ENCODE measurements at regions not wholly inside any gene's neighbourhood (a gene's known extent, or its start where the extent isn't known, plus 50 kb on each side); places are given as distances from the start of the nearest gene placed in this dataset.

DNA sequence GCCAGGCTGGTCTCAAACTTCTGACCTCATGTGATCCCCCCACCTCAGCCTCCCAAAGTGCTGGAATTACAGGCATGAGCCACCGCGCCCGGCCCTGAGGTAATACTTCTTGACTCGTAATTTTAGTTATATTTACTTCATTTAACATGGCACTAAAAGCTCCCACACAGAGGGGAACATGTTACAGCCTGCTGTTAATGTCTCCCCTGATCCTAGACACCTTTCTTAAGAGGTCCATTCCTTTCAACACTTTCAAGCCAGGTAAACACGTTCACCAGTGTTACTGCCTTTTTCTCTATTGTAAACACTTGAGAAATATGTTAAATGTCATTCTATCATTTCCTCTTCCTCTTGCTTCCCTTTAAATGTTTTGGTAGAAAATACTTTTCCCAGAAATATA, 161.4 kb downstream of the METTL4 start:
- intact Hi-C loops (cut with DNase I), result no loop called here
- no peak for DNase-seq (ENCODE audit: missing footprints)
- no peak for ATAC-seq

DNA sequence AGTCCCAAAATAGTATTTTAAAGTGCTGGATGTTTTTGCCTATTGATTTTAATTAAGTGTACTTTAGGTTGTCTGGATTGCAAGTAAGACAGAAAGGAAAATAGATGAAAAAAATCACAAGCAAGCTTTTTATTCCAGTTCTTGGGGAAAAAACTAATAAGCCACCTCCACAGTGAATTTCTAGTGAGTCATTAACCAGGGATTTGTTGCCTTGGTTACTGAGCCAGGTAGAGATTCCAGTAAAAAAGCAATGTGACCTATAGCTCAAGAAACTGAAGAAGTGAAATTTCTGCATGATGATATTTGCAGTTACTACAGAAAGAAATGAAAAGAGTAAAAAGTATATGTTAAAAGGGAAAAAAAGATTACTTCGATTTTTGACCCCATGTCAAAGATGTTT, 160.6 kb downstream of the METTL4 start:
- ATAC-seq, result no peak
- intact Hi-C loops (cut with DNase I), result no loop called here
- no peak for DNase-seq (ENCODE audit: missing footprints)

DNA sequence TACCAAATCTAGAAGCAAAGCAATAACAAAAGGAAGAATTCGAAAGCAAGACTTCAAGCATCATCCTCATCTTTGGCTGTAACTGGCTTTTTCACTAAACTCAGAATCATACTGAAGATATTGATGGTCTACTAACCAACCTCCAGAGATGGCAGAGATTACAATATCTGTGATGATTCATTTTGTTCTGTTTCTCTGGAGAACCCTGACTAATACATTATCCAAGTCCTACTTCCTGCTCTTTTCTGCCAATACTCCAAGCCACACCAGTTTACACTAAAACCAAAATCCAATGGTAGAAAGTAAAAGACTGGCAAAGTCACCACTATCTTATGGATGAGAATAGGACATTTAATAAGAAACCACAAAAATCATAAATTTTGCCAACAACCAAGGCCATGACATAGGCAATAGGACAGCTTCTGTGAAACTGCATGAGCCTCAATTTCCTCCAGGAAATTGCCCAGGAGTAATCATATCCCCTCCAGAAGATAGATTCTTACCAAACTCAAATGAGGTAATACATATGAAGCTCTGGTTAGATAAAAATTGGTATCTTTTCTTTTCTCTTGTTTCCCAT, 159.8 kb downstream of the METTL4 start:
- intact Hi-C loops (cut with DNase I), result no loop called here
- DNase-seq (ENCODE audit: missing footprints) (no peak), ATAC-seq (no peak)

DNA sequence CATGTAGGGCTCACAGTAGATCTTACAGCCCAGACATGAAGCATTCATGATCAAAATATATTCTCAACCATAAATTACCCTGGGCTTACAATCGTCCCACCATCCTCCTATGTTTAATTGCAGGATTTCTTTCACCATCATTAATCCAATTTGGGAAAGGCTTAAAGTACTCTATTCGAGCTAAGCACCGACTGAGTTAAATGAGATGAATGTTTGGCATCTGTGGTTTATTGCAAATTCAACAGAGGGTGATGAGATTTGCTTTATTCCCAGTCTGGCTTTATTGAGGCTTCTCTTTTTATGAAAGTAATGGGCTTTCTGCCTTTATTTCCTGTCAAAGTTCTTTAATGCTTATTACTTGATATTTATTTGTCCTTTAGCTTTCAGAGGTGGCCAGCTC, 159.0 kb downstream of the METTL4 start:
- no peak for ATAC-seq
- intact Hi-C loops (cut with DNase I), result no loop called here
- DNase-seq (ENCODE audit: missing footprints), result no peak

DNA sequence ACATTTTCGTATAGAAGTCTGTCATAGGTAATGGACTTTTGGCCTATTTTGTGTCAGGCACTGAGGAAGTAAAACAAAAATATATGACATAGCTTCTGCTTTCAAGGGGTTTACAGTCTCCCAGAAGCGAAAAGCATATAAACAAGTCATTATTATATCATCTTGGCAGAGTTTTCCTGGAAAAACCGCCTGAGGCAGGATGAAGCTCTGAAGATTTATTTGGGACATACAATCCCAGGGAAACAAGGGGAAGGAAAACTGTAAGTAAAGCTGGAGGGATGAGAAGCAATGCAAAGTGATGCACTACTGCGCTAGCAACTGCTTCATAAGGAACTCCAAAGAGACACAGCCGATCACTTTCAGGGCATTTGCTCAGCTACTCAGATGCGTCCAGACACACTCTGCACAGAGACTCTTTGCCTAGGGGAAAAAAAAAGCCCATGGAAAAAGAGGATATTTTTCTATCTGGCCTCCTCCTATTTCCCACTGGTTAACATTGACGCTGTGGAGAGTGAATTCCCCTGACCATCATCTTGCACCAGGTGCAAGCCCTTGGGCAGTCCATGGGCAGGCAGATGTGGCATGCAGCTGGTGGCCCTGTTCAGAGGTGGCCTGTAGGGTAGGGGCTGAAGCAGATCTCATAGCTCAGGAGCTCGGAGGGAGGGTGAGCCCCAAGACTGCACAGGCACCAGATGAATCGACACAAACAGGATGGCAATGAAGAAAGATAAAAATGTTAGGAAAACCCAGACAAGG, 158.1 kb downstream of the METTL4 start:
- DNase-seq (ENCODE audit: missing footprints), result no peak
- intact Hi-C loops (cut with DNase I), result no loop called here
- no peak for ATAC-seq

DNA sequence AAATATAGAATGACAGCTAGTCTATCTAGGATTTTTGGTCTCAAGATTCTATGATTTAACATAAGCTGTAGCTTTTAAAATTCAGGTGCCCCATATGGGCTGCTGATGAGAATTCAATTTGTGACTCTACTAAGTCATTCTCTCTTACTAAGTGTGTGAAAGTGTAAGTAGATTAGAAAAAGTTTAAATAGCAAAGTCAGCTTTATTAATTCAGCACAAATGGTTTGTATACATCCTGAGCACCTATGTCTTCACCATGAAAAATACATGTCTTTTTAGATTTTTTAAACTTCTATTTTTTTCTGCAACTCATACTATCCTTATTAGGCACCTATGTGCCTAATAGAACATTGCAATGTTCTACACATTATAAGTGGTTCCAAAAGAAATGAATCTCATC, 157.1 kb downstream of the METTL4 start:
- no peak for ATAC-seq
- DNase-seq (ENCODE audit: missing footprints), result no peak
- intact Hi-C loops (cut with DNase I), result no loop called here

DNA sequence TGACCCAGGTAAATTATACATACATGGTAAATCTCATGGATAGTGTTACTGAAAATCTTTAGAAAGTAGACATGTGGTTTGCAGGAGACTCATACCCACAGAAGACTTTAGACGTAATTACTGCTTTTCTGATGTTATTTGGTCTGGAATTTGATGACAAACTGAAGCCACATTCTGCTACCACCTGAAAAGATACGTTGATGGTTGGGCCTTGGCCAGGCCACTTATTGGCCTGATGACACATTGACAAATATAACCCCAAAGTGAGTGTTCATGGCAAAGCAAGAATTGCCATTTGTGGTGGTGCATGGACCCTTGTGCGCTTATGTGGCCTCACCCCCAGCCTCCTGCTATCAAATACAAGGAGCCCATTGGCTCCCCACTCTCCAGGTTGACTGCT, 155.6 kb downstream of the METTL4 start:
- intact Hi-C loops (cut with DNase I), result no loop called here
- DNase-seq (ENCODE audit: missing footprints), result no peak
- ATAC-seq, result no peak

DNA sequence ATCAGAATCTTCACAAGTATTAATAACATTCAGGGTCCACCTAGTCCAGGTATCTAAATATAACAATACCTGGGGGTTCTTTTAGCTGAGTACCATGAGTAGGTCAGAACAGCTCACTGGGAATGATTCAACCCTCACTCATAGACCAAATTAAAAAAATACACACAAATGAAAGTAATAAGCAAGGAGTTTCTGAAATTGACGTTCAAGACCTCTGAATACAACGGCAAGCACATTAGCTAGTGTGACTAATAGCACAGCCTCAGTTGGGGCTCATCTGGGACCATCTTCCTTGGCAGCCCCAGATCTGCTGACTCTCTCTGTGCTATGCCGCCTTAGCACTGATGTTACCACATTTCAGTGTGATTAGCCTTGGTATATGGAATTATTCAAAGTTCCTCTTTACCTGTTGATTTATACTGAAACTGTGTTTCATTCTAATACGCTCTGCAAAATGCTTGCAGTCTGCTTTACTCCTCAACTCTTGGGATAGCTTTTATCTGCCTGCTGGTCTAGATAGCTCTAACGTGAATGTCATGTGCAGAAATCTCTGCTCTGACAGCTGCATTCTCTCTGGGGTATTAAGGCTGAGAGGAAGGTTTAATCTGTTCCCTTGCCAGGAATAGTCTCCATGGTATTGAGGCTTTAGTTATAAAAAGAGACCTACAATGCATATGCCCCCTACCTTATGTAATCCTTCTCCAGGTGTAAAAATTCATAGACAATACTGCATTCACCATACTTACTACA, 153.3 kb downstream of the METTL4 start:
- intact Hi-C loops (cut with DNase I), result no loop called here
- ATAC-seq, result no peak

DNA sequence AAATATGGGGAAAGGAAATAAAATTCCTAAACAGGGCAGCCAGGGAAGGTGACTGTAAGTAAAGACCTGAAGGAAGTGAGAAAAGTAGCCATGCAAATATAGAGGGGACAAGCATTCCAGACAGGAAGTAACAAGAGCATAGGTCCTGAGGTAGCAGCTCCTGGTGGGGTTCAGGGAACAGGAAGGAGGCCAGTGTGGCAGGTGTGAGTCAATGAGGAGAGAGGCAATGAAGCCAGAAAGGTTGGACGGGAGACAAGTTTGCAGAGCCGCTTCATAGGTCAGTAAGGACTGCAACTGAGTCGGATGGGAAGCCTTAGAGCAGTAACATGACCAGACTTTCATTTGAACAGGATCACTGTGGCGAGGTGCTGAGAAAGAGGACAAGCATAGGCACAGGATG, 150.9 kb downstream of the METTL4 start:
- intact Hi-C loops (cut with DNase I), result no loop called here
- DNase-seq (ENCODE audit: missing footprints) (no peak), ATAC-seq (no peak)

More for the DNA sequence above, 153.3 kb downstream of the METTL4 start:
- no peak for DNase-seq (ENCODE audit: missing footprints)

DNA sequence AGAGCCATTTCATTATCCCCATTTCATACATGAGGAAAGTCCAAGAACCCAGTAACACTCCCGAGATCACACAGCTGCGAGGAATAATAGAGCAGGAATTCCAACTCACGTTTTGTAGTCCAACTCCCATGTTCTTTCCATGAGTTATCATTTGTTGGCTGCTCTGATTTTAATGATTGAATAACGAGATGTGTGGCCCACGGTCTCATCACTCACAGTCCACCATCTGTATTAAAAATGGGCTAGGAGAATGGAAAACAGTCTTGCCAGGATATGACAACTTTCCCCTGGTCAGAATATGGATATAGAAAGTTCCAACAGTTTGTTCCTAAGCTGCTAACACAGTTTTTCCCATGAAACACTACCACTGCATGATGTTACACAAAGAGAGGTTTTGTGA, 147.5 kb downstream of the METTL4 start:
- DNase-seq (ENCODE audit: missing footprints), result no peak
- ATAC-seq, result no peak
- intact Hi-C loops (cut with DNase I), result no loop called here

DNA sequence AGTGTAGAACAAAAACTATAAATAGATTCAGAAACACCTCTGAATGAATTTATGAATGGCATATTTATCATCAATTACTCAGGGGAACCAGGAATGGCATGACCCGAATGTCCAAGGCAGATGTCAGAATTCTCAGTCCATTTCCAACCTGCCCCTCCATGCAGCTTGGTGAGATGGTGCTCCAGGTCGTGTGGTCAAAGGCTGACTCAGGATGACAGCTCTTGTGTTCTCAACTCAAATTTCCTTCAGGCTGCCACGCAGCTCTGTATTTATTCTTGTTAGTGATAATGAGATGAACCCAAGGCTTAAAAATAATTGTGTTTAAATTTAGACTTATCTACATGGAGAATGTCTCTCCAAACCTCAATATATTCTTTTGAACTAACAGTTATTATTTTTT, 146.9 kb downstream of the METTL4 start:
- DNase-seq (ENCODE audit: missing footprints) (no peak), ATAC-seq (no peak)
- intact Hi-C loops (cut with DNase I), result no loop called here

DNA sequence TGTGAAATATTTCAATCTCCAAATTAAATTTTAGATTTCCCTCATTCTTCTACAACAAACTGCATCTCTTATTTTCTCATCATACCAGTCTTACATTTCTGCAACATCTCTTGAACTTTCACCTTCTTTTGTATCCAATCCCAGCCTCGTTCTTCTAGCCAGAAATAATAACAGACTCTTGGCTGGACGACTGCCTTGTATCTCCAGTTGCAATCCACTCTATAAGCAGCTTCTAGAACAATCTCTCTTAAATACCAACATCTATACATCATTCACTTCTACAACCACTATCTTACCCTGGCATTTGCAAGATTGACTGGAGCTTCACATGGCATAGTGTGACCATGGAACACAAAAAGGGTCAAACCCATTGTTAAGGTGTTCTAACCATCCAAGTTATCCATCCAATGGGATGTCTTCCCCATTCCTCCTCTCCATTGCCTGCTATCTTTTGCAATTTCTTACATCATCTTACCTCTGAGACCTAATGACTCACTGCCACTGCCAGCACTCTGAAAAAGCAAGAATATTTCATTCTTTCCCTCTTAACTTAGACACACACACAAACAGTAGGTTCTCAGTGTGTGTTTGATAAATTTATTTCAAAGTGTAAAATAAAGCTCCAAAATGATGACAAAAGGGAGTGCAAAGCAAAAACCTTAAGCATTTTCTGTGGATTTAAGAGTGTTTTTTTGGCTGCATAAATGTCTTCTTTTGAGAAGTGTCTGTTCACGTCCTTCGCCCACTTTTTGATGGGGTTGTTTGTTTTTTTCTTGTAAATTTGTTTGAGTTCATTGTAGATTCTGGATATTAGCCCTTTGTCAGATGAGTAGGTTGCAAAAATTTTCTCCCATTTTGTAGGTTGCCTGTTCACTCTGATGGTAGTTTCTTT, 145.6 kb downstream of the METTL4 start:
- ATAC-seq, result no peak
- intact Hi-C loops (cut with DNase I), result no loop called here

DNA sequence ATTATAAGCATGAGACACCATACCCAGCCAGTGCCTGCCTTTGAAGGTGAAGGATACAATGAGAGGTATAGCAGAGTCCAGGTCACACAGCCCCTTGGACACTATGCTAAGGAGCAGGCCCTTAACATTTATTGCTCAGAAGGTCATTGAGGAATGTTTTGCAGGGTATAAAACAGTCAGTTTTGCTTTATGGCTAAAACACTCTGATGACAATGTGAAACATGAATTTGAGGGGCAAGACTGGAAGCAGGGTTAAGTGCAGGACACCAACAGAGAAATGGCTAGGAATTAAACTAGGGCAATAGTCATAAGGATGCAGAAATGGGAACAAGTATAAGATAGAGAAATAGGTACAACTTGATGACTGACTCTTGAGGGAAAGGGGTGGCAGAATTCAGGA, 141.1 kb downstream of the METTL4 start:
- DNase-seq (ENCODE audit: missing footprints) (no peak), ATAC-seq (no peak)
- intact Hi-C loops (cut with DNase I), result no loop called here

More for the DNA sequence above, 145.6 kb downstream of the METTL4 start:
- no peak for DNase-seq (ENCODE audit: missing footprints)

DNA sequence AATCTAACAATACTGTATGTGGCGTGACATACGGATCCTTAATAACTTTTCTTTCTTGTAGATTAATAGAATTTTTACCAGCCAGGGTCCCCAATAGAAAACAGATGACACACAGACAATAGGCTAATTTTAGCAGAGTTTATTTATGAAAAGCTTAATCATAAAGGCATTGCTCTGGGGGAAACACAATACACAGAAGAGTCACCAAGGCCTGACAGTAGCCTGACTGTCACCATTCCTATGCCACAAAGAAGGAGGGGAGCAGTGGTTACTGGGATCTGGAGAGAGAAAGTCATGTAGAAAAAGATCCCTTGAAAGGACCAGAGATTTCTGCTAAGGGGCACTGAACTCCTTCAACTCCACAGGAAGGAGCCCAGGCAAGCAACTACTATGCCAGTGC, 139.5 kb downstream of the METTL4 start:
- ATAC-seq, result no peak
- intact Hi-C loops (cut with DNase I), result no loop called here
- no peak for DNase-seq (ENCODE audit: missing footprints)

DNA sequence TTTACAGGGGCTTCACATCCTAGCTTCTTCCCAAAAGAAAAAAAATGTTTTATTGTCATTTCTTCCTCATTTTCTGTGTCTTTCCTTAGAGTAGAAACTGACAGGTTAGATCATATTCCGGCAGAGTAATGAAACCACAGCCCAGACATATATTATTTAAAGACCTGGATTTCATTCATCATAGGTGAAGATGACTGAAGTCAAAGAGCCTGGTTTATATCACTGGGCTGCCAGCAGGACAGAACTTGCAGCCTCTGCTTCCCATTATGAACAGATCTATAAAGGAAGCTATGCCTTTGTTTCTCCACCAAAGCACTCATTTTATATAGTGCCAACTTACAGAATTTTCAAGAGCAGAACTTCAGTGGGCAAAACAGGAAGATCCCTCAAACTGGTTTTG, 137.9 kb downstream of the METTL4 start:
- no peak for ATAC-seq
- DNase-seq (ENCODE audit: missing footprints), result no peak
- intact Hi-C loops (cut with DNase I), result no loop called here

DNA sequence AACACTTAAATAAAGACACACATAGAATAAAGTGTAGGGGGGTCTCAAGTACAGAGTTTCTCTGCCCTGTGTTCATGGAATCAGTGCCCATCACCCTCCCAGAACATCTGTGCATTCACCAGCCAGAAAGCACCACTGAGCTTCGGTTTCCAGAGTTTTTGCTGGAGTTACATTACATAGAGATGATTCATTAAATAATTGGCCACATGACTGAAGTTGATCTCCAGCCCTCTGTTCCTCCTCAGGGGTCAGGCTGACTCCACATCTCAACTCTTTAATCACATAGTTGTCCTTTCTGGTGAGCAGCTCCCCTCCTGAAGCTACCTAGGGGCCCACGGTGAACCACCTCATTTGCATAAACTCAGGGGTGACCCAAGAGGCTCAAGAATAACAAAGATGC, 129.8 kb downstream of the METTL4 start:
- DNase-seq (ENCODE audit: missing footprints) (no peak), ATAC-seq (no peak)
- intact Hi-C loops (cut with DNase I), result no loop called here

DNA sequence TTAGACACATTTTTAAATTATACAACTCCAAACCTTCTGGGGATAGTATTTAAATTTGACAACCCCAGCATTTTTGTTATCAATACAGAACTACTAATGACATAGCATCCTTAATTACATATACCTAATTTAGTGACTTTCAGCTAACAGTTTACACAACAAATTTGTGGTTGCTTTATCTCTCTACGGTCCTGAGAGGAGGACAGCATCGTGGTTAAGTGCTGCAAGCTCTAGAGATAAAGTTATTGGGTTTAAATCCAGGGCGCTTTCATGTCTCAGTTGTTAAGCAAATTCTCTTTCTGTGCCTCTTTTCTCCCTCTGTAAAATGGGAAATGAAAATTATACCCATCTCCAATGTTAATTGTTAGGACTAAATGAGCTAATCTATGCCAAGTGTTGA, 129.3 kb downstream of the METTL4 start:
- intact Hi-C loops (cut with DNase I), result no loop called here
- ATAC-seq (no peak), DNase-seq (ENCODE audit: missing footprints) (no peak)

DNA sequence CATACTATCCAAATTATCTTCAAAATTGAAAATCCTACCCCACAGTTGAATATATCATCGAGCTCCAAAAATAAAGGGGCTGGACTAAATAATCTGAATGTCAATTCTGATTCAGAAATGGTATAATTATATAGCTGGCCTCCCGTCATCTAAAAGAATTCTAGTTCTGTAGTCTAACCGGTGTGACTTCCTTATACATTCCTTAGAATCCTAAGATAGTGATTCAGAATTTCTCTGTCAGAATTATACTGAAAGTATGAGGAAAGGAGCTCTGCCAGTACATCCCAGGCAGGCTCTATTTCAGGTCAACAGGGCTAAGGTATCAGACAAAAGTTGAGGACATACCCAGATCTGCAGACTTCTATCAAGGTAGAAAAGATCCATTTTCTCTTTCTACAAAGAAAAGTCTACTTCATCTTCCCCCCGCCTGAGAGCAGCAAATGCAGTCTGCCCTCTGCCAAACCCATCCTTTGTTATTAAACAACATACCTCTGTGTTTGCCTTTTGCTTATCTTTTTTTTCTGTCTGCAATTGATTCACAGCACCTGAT, 128.5 kb downstream of the METTL4 start:
- ATAC-seq, result no peak
- intact Hi-C loops (cut with DNase I), result no loop called here
- no peak for DNase-seq (ENCODE audit: missing footprints)
